Right cardiac atrium (tissue), 5 donors: ENCODE measurements at regions not wholly inside any gene's neighbourhood (a gene's known extent, or its start where the extent isn't known, plus 50 kb on each side); places are given as distances from the start of the nearest gene placed in this dataset.

Experiments
- ATAC-seq, 2 donors: fragments of 200-7000 bp; cut with Tn5 transposase; one replicate each; pipeline versions ENCODE4 v1.8.0 to v1.9.1; 2020; ENCODE audit warnings: moderate library complexity in 2 of 2, mild to moderate bottlenecking in 1 of 2
- DNase-seq, 3 donors: peaks; one replicate each; pipeline ENCODE4 v3.0.0-alpha.2; 2020
- H3K27ac ChIP-seq: one replicate; pipeline ENCODE4 v1.5.1; 2013; ENCODE audit warnings: mild to moderate bottlenecking, low read length, control low read depth, moderate library complexity
- H3K27me3 ChIP-seq: one replicate; pipeline ENCODE4 v1.6.1; 2013; ENCODE audit not compliant: control insufficient read depth, insufficient read depth
- H3K4me1 ChIP-seq: one replicate; pipeline ENCODE4 v1.6.1; 2013; ENCODE audit warnings: low read length; ENCODE audit not compliant: control insufficient read depth, insufficient read depth
- H3K4me3 ChIP-seq: one replicate; pipeline ENCODE4 v1.5.1; 2013; ENCODE audit warnings: low read length, control low read depth
- H3K9me3 ChIP-seq: one replicate; pipeline ENCODE4 v1.6.1; 2013; ENCODE audit warnings: low read length; ENCODE audit not compliant: control insufficient read depth
- WGBS: extraction: QIAGEN DNeasy Blood & Tissue Kit; methylation state at CpG from one replicate; pipeline ENCODE4 v1.1.7; 2013; 5-methylcytosine and 5-hydroxymethylcytosine counted together
- intact Hi-C, 4 donors: fragments of 100-400 bp; cut with DNase I; formaldehyde crosslinking; loops; one replicate each; pipeline versions ENCODE4 v1.11.0 to v1.14.0; 2022 to 2023
- donor health status: healthy with polysubstance abuse.
- donor health status: DM: no; HTN: yes; CAD: no.
- donor health status: DM: no; HTN: no; CAD: no.
- donor health status: DM: no; HTN: yes; CAD: no; lungs with severe emphysema.
- donor health status: DM: yes; HTN: yes; CAD: no.

DNA sequence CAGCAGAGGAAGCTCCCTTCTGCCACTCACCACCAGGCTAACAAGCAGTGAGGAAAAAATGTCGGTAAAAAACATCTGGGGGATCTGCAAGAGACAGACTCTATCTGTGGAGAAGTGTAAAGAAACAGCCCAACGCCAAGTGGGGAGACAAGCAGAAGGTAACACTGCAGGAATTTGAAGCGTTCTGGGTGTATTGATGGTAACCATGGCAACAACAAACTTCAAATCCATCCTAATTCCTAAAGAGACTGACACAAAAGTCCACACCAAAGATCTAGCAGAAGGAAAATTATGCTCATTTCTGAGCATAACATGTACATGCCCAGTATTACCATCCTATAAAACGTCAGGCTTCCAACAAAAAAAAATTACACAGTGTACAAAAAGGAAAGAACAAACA lies 449.3 kb downstream of the GABRB3 start:
- DNase-seq (no peak), ATAC-seq (no peak)
- 62% methylated on average over 4 of the region's 4 CpGs for WGBS
- intact Hi-C loops, result no loop called here
- Histone ChIP-seq H3K4me1 (no peaks in the 10 kb centered on the region), H3K4me3 (no peak overlapping the region), H3K9me3 (no peaks in the 10 kb centered on the region), H3K27ac (no peak overlapping the region), H3K27me3 (no peaks in the 10 kb centered on the region)

DNA sequence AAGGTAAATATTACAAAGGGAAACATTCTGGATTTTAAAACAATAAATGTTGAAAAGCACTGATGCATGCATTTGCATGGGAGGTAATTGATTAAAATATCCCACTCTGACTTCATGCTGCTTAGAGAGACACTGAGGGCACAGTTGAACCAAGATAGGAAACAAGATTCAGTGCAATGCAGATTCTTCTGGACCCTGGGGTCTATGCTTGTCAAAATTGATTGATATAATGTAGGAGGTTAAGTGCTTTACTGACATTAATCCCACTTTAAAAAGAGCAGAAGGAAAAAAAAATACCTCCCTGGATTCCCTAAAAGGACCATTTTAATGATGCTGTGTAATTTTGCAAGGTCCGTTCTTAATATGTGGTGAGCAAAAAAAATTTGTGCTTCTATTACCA lies 454.2 kb downstream of the GABRB3 start:
- Histone ChIP-seq H3K9me3 (no peaks in the 10 kb centered on the region), H3K27me3 (no peaks in the 10 kb centered on the region), H3K27ac (no peak overlapping the region), H3K4me1 (no peaks in the 10 kb centered on the region), H3K4me3 (no peak overlapping the region)
- ATAC-seq (no peak), DNase-seq (no peak)
- WGBS, result 87% methylated on average over 1 of the region's 1 CpG
- intact Hi-C loops, result loop anchor here in 1 of 4 donors (10.0 kb wide), 1 partner anchor 54 kb away; no protein-coding TSS in a partner anchor

GRCh38 chr15:26314577-26314976 lies 451.4 kb upstream of the ATP10A start:
- H3K9me3 ChIP-seq, result no peaks in the 10 kb centered on the region
- H3K4me1 ChIP-seq, result no peaks in the 10 kb centered on the region
- H3K4me3 ChIP-seq, result no peak overlapping the region
- no peak overlapping the region for H3K27ac ChIP-seq
- intact Hi-C loops, result loop anchor here in 1 of 4 donors (10.0 kb wide), 1 partner anchor 50 kb away; no protein-coding TSS in a partner anchor
- H3K27me3 ChIP-seq, result no peaks in the 10 kb centered on the region
- no peak for ATAC-seq
- WGBS, result 73% methylated on average over 4 of the region's 4 CpGs
- DNase-seq, result no peak

DNA sequence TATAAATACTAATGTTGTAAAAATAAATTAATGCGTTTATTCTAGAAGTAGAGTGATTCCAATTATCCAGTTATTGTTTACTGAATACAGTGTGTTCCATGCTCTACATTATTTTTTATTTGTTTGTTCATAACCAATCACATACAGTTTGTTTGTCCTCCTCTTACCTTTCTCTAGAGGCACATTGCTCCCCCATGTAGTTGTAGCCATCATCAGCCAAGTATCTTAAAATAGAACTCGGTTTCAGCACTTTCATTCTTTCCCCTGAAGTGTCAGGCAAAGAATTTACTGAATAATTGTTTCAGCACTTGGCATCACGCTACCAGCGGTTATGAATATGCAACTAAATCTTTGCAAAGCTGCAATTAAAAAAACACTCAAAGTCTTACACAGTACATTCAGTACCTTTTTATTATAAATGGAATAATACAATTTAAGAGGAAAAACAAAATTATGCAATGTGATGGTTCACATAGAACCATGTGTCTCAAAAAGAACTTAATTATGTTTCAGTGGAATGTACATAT lies 448.6 kb upstream of the ATP10A start:
- Histone ChIP-seq H3K27ac (no peak overlapping the region), H3K9me3 (no peaks in the 10 kb centered on the region), H3K4me1 (no peaks in the 10 kb centered on the region), H3K4me3 (no peak overlapping the region), H3K27me3 (no peaks in the 10 kb centered on the region)
- no peak for DNase-seq
- ATAC-seq, result peak in 1 of 2 donors; percentile 29
- WGBS, result 63% methylated on average over 4 of the region's 4 CpGs
- intact Hi-C loops, result loop anchor here in 1 of 4 donors (10.0 kb wide), 1 partner anchor 47 kb away; no protein-coding TSS in a partner anchor

GRCh38 chr15:26298659-26299170 lies 435.6 kb upstream of the ATP10A start:
- WGBS, result 80% methylated on average over 10 of the region's 10 CpGs
- Histone ChIP-seq H3K27me3 (no peaks in the 10 kb centered on the region), H3K27ac (no peak overlapping the region), H3K9me3 (no peaks in the 10 kb centered on the region), H3K4me1 (no peaks in the 10 kb centered on the region), H3K4me3 (no peak overlapping the region)
- DNase-seq, result no peak
- intact Hi-C loops, result loop anchor here in 1 of 4 donors (10.0 kb wide), 2 partner anchors 96 to 156 kb away; no protein-coding TSS in a partner anchor
- no peak for ATAC-seq

DNA sequence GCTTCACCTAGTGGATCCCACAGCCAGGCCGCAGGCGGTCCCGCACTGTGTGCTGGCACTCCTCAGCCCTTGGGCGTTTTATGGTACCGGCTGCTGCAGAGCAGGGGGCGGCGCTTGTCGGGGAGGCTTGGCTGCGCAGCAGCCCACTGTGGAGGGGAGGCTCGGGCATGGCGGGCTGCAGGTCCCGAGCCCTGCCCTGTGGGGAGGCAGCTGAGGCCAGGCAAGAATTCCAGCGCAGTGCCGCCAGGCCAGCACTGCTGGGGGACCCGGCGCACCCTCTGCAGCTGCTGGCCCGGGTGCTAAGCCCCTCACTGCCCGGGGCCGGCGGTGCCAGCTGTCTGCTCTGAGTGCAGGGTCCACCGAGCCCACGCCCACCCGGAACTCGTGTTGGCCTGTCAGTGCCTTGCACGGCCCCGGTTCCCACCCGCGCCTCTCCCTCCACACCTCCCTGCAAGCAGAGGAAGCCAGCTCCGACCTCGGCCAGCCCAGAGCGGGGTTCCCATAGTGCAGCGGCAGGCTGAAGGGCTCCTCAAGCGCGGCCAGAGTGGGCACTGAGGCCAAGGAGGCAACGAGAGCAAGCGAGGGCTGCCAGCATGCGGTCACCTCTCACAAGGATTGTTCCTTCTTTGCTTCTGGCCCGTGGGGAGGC lies 435.0 kb upstream of the ATP10A start:
- intact Hi-C loops, result loop anchor here in 1 of 4 donors (10.0 kb wide), 2 partner anchors 97 to 157 kb away; no protein-coding TSS in a partner anchor

GRCh38 chr15:26295336-26296085 lies 432.4 kb upstream of the ATP10A start:
- ATAC-seq (peak; percentile 19 to 58), DNase-seq (no peak)
- no peak overlapping the region for H3K4me3 ChIP-seq
- H3K27me3 ChIP-seq, result no peaks in the 10 kb centered on the region
- H3K27ac ChIP-seq, result no peak overlapping the region
- WGBS, result 55% methylated on average over 4 of the region's 4 CpGs
- no peaks in the 10 kb centered on the region for H3K9me3 ChIP-seq
- no peaks in the 10 kb centered on the region for H3K4me1 ChIP-seq
- intact Hi-C loops, result loop anchor here in 1 of 4 donors (10.0 kb wide), 2 partner anchors 99 to 159 kb away; no protein-coding TSS in a partner anchor

More for the DNA sequence above, 435.0 kb upstream of the ATP10A start:
- ATAC-seq, result no peak
- Histone ChIP-seq H3K4me3 (no peak overlapping the region), H3K27ac (no peak overlapping the region), H3K4me1 (no peaks in the 10 kb centered on the region), H3K9me3 (no peaks in the 10 kb centered on the region), H3K27me3 (no peaks in the 10 kb centered on the region)
- 92% methylated on average over 38 of the region's 38 CpGs for WGBS
- DNase-seq, result peak in 1 of 3 donors; percentile 56

GRCh38 chr15:26294059-26294689 lies 431.0 kb upstream of the ATP10A start:
- DNase-seq, result peak; percentile 40 to 82 (median 78)
- ATAC-seq, result peak; percentile 93 to 94
- no peaks in the 10 kb centered on the region for H3K9me3 ChIP-seq
- H3K27me3 ChIP-seq, result no peaks in the 10 kb centered on the region
- 28% methylated on average over 5 of the region's 5 CpGs for WGBS
- H3K4me3 ChIP-seq, result no peak overlapping the region
- H3K4me1 ChIP-seq, result no peaks in the 10 kb centered on the region
- no peak overlapping the region for H3K27ac ChIP-seq
- intact Hi-C loops, result loop anchor here in 1 of 4 donors (10.0 kb wide), 2 partner anchors 101 to 161 kb away; no protein-coding TSS in a partner anchor

DNA sequence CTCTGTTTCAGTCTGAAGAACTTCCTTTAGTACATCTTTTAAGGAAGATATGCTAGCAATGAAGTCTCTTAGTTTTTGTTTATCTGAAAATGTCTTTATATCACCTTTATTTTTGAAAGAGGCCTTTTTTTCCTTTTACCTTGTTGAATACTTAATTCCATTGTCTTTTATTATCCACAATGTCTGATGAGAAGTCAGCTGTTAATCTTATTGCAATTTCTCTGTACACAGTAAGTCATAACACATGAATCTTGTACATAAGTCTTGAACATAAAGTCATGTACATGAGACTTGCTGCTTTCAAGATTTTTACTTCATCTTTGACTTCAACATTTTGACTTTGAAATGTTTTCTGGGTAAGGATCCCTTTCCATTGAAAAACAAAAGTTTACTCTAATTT lies 424.3 kb upstream of the ATP10A start:
- intact Hi-C loops, result loop anchor here in 1 of 4 donors (10.0 kb wide), 1 partner anchor 487 kb away; the partner anchor contains the start of gene GABRB3
- Histone ChIP-seq H3K4me1 (no peaks in the 10 kb centered on the region), H3K27ac (no peak overlapping the region), H3K4me3 (no peak overlapping the region), H3K9me3 (no peaks in the 10 kb centered on the region), H3K27me3 (no peaks in the 10 kb centered on the region)
- no peak for ATAC-seq
- no peak for DNase-seq

GRCh38 chr15:26280281-26280680 lies 417.2 kb upstream of the ATP10A start:
- no peaks in the 10 kb centered on the region for H3K9me3 ChIP-seq
- no peak overlapping the region for H3K27ac ChIP-seq
- no peak for ATAC-seq
- intact Hi-C loops, result loop anchor here in 1 of 4 donors (10.0 kb wide), 1 partner anchor 495 kb away; the partner anchor contains the start of gene GABRB3
- 89% methylated on average over 1 of the region's 1 CpG for WGBS
- no peak overlapping the region for H3K4me3 ChIP-seq
- no peak for DNase-seq
- no peaks in the 10 kb centered on the region for H3K27me3 ChIP-seq
- no peaks in the 10 kb centered on the region for H3K4me1 ChIP-seq
